Mammary epithelial cell (primary cell): ENCODE measurements at regions not wholly inside any gene's neighbourhood (a gene's known extent, or its start where the extent isn't known, plus 50 kb on each side); places are given as distances from the start of the nearest gene placed in this dataset.

ENCODE experiments used
- CTCF ChIP-seq, 2 donors: IDR thresholded peaks in 1 of 2; conservative IDR thresholded peaks in 1 of 2; 2 replicates each; pipeline ENCODE4 v1.5.1; 2011 to 2012; ENCODE audit warnings: inconsistent platforms in 2 of 2, low read length in 2 of 2, mild to moderate bottlenecking in 2 of 2, control low read depth in 1 of 2, low read depth in 1 of 2; ENCODE audit not compliant: insufficient read depth in 1 of 2; ENCODE audit errors: extremely low read depth in 1 of 2
- EZH2 ChIP-seq: IDR thresholded peaks from 2 replicates; pipeline ENCODE4 v1.6.1; 2012; ENCODE audit warnings: low read length, inconsistent platforms, borderline replicate concordance

GRCh38 chr4:89570931-89571330 is 263.3 kb upstream of the GPRIN3 start:
- TF ChIP-seq CTCF (conservative IDR thresholded peaks at IDR 0.05 in 1 of 2, IDR thresholded peaks at IDR 0.05 in 1 of 2; ENCODE audit: extremely low read depth in 1 of 2, insufficient read depth in 1 of 2, low read depth in 1 of 2, low read length in 2 of 2) (no peak), EZH2 (no peak)
